ENCODE measurements at regions not wholly inside any gene's neighbourhood (a gene's known extent, or its start where the extent isn't known, plus 50 kb on each side); places are given as distances from the start of the nearest gene placed in this dataset.
"Not testable (repeated sequence)": the region's sequence is repeated elsewhere in the genome, so short reads cannot be mapped to it uniquely, and the experiment has no call there.

- intact Hi-C loops (cut with DNase I; ENCODE audit: low total_unique reads), result no loop called here
- no peak for DNase-seq
- H3K4me3 ChIP-seq, result no peak overlapping the region
- no peaks in the 10 kb centered on the region for H3K4me1 ChIP-seq
- H3K9me3 ChIP-seq, result no peaks in the 10 kb centered on the region
- no peaks in the 10 kb centered on the region for H3K27me3 ChIP-seq
- no peaks in the 10 kb centered on the region for H3K36me3 ChIP-seq (ENCODE audit: low read depth, missing control alignments)
- H3K27ac ChIP-seq, result no peak overlapping the region
- 55 to 56% methylated on average over 10 to 12 of the region's 12 CpGs for WGBS, 2 donors
- TF ChIP-seq CTCF (IDR thresholded peaks at IDR 0.05) (no peak), POLR2A (IDR thresholded peaks at IDR 0.05) (no peak)
Measured at GRCh38 chr17:43309505-43310332, 75.9 kb upstream of the RNU2-1 start.

- no peak overlapping the region for H3K27ac ChIP-seq
- H3K9me3 ChIP-seq, result no peaks in the 10 kb centered on the region
- no peaks in the 10 kb centered on the region for H3K27me3 ChIP-seq
- H3K4me3 ChIP-seq, result no peak overlapping the region
- intact Hi-C loops (cut with DNase I; ENCODE audit: low total_unique reads), result no loop called here
- WGBS, 2 donors, result 81 to 86% methylated on average over 6 of the region's 6 CpGs
- H3K4me1 ChIP-seq, result no peaks in the 10 kb centered on the region
- H3K36me3 ChIP-seq (ENCODE audit: low read depth, missing control alignments), result no peaks in the 10 kb centered on the region
- TF ChIP-seq CTCF (IDR thresholded peaks at IDR 0.05) (no peak), POLR2A (IDR thresholded peaks at IDR 0.05) (no peak)
- no peak for DNase-seq
Measured at GRCh38 chr17:43308999-43309398, 75.2 kb upstream of the RNU2-1 start.

- DNase-seq, H3K27ac ChIP-seq: not testable (repeated sequence)
Measured at GRCh38 chr17:43304792-43305191, 71.0 kb upstream of the RNU2-1 start.

GRCh38 chr17:43303049-43303448 lies 69.3 kb upstream of the RNU2-1 start:
- DNase-seq; H3K9me3 ChIP-seq; H3K4me1 ChIP-seq; H3K27me3 ChIP-seq; intact Hi-C loops (cut with DNase I; ENCODE audit: low total_unique reads); H3K36me3 ChIP-seq (ENCODE audit: low read depth, missing control alignments); H3K4me3 ChIP-seq; H3K27ac ChIP-seq: not testable (repeated sequence)
- WGBS, 2 donors, result no CpG with 5 or more reads among the region's 5 CpGs

More at GRCh38 chr17:43304792-43305191, 71.0 kb upstream of the RNU2-1 start:
- H3K36me3 ChIP-seq (ENCODE audit: low read depth, missing control alignments); H3K27me3 ChIP-seq; H3K4me3 ChIP-seq; H3K9me3 ChIP-seq; intact Hi-C loops (cut with DNase I; ENCODE audit: low total_unique reads); H3K4me1 ChIP-seq: not testable (repeated sequence)
- WGBS, 2 donors, result 92% methylated on average over 11 of the region's 23 CpGs; no CpG with 5 or more reads in 1 of the 2 donors

- H3K9me3 ChIP-seq; H3K4me1 ChIP-seq; H3K4me3 ChIP-seq; H3K36me3 ChIP-seq (ENCODE audit: low read depth, missing control alignments); intact Hi-C loops (cut with DNase I; ENCODE audit: low total_unique reads); DNase-seq; H3K27me3 ChIP-seq; H3K27ac ChIP-seq: not testable (repeated sequence)
- no CpG with 5 or more reads among the region's 37 CpGs for WGBS, 2 donors
Measured at GRCh38 chr17:43299300-43300076, 65.7 kb upstream of the RNU2-1 start.

- intact Hi-C loops (cut with DNase I; ENCODE audit: low total_unique reads); H3K36me3 ChIP-seq (ENCODE audit: low read depth, missing control alignments); DNase-seq; H3K9me3 ChIP-seq; H3K27ac ChIP-seq; H3K27me3 ChIP-seq; H3K4me3 ChIP-seq; H3K4me1 ChIP-seq: not testable (repeated sequence)
- no CpG with 5 or more reads among the region's 11 CpGs for WGBS, 2 donors
Measured at GRCh38 chr17:43289670-43290069, 55.9 kb upstream of the RNU2-1 start.

GRCh38 chr17:43283606-43284005 lies 49.8 kb upstream of the RNU2-1 start:
- WGBS, 2 donors, result no CpG with 5 or more reads among the region's 15 CpGs
- H3K36me3 ChIP-seq (ENCODE audit: low read depth, missing control alignments); H3K4me3 ChIP-seq; intact Hi-C loops (cut with DNase I; ENCODE audit: low total_unique reads); DNase-seq; H3K27me3 ChIP-seq; H3K27ac ChIP-seq; H3K4me1 ChIP-seq; H3K9me3 ChIP-seq: not testable (repeated sequence)

Small RNA genes in the stretch of these regions (small RNA-seq; reads per million reads assigned to genes)
- gene RF00004, result 0 reads per million in 2 donors

All from testis (tissue), 2 donors.